ENCODE measurements at regions not wholly inside any gene's neighbourhood (a gene's known extent, or its start where the extent isn't known, plus 50 kb on each side); places are given as distances from the start of the nearest gene placed in this dataset.
"Not testable (repeated sequence)": the region's sequence is repeated elsewhere in the genome, so short reads cannot be mapped to it uniquely, and the experiment has no call there.

GRCh38 chr16:35585411-35585810 lies 2126.0 kb downstream of the TP53TG3F start:
- no peaks in the 10 kb centered on the region for H3K4me1 Mint-ChIP-seq

DNA sequence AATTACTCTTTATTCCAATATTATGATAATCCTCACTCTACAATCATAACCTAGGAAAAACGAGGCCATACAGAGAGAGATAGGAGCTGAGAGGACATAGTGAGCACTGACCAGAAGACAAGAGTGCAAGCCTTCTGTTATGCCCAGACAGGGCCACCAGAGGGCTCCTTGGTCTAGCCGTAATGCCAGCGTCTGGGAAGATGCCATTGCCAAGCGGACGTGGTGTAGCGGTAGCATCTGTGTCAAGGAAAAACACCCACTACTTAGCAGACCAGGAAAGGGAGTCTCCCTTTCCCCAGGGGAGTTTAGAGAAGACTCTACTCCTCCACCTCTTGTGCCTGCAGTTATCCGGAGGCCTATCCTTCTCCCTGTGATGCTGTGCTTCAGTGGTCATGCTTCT lies 2131.5 kb downstream of the TP53TG3F start:
- not testable (repeated sequence) for H3K4me3 Mint-ChIP-seq, H3K4me1 Mint-ChIP-seq, H3K36me3 Mint-ChIP-seq, H3K27me3 Mint-ChIP-seq, H3K27ac Mint-ChIP-seq
- H3K9me3 Mint-ChIP-seq: peaks cover 2 to 10% (median 2%) of the 10 kb centered on the region in 3 donors

More at GRCh38 chr16:35585411-35585810, 2126.0 kb downstream of the TP53TG3F start:
- no peaks in the 10 kb centered on the region for H3K36me3 Mint-ChIP-seq
- H3K27me3 Mint-ChIP-seq: no peaks in the 10 kb centered on the region
- H3K9me3 Mint-ChIP-seq: peaks cover 4 to 13% (median 5%) of the 10 kb centered on the region in 3 donors
- no peak overlapping the region for H3K4me3 Mint-ChIP-seq
- H3K27ac Mint-ChIP-seq: no peak overlapping the region

DNA sequence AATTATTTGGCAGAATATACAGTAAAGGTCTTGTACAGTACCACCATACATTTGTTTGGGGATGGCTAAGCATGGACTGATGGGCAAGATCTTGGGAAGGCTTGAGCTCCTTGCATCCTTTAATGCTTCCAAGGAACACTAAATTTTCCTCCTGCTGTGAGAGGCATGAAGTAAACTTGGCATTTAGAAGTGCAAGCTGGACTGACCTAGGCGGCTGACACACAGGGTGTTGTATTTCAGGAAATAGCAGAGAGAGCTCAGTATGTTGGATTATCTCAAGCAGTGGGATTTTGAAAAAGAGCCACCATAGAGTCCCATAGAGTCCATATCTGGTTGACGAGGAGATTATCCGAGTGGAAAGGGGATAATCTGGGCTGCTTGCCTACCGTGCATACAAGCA lies 2137.1 kb downstream of the TP53TG3F start:
- no peak overlapping the region for H3K27ac Mint-ChIP-seq
- no peak overlapping the region for H3K4me3 Mint-ChIP-seq
- H3K9me3 Mint-ChIP-seq: peaks cover 3 to 22% (median 12%) of the 10 kb centered on the region in 3 donors
- H3K4me1 Mint-ChIP-seq: peaks cover 0 to 1% (median under 1%) of the 10 kb centered on the region in 3 donors
- H3K36me3 Mint-ChIP-seq: peaks cover 2% of the 10 kb centered on the region
- H3K27me3 Mint-ChIP-seq: no peaks in the 10 kb centered on the region

GRCh38 chr16:35598696-35599332 lies 2139.4 kb downstream of the TP53TG3F start:
- H3K9me3 Mint-ChIP-seq: peaks cover 4 to 17% (median 11%) of the 10 kb centered on the region in 3 donors
- no peaks in the 10 kb centered on the region for H3K27me3 Mint-ChIP-seq
- peak overlapping the region in 1 of 4 donors; percentile 64 for H3K4me3 Mint-ChIP-seq
- H3K27ac Mint-ChIP-seq: no peak overlapping the region
- H3K36me3 Mint-ChIP-seq: peaks cover 2% of the 10 kb centered on the region
- H3K4me1 Mint-ChIP-seq: peaks cover 0 to 2% (median 1%) of the 10 kb centered on the region in 3 donors

DNA sequence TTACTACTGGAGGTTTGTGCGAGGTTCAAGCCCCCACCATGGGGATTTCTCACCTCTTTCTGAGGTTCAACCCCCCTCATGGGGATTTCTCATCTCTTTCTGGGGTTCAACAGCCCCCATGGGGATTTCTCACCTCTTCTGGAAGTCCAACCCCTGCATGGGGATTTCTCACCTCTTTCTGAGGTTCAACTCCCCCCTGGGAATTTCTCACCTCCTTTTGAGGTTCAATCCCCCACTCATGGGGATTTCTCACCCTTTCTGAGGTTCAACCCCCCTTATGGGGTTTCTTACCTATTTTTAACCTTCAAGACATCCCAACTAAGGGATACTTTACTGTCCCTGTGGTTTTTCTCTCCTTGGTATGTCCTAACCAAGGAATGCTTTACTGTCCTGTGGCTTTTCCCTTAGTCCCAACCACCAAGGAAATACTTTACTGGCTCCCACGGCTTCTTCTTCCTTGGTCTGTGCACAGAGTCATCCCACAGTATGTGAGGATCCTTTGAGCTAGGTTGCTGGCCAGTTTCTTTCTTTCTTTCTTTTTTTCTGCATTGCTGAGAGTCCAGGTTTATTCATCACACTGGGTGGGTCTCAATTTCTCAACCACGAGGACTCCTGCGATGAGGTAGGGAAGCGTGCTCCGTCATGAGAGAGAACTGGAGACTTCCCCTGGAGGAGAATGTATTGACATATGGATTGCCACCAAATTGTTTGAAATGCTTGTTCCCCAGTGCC lies 2140.2 kb downstream of the TP53TG3F start:
- peaks cover 0 to 2% (median 1%) of the 10 kb centered on the region in 3 donors for H3K4me1 Mint-ChIP-seq
- no peak overlapping the region for H3K4me3 Mint-ChIP-seq
- peaks cover 2% of the 10 kb centered on the region for H3K36me3 Mint-ChIP-seq
- peaks cover 5 to 20% (median 11%) of the 10 kb centered on the region in 3 donors for H3K9me3 Mint-ChIP-seq
- H3K27ac Mint-ChIP-seq: no peak overlapping the region
- H3K27me3 Mint-ChIP-seq: no peaks in the 10 kb centered on the region

DNA sequence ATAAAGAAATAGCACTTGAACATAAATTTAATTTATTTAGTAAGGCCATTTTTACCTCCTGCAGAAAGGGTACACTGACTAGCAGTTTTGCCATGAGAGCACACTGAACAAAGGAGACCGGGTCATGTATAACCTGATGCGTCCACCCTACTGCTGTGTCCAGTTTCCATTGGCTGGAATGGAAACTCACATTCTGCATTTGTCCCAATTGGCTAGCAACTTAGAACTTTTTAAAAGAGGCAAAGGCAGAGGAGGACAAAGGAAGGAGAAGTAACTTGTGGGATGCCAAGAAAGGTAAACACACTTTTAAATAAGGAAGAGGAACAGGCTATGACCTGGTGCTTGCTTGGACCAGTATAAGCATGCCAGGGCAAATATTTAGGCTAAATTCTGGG lies 2140.7 kb downstream of the TP53TG3F start:
- H3K4me3 Mint-ChIP-seq, H3K27ac Mint-ChIP-seq, H3K36me3 Mint-ChIP-seq, H3K4me1 Mint-ChIP-seq, H3K27me3 Mint-ChIP-seq: not testable (repeated sequence)
- H3K9me3 Mint-ChIP-seq: peaks cover 5 to 21% (median 11%) of the 10 kb centered on the region in 3 donors

- Mint-ChIP-seq H3K27ac (no peak overlapping the region), H3K36me3 (peaks cover 2% of the 10 kb centered on the region), H3K27me3 (no peaks in the 10 kb centered on the region), H3K9me3 (peaks cover 5 to 18% (median 11%) of the 10 kb centered on the region in 3 donors), H3K4me3 (no peak overlapping the region), H3K4me1 (peaks cover 0 to 2% (median 1%) of the 10 kb centered on the region in 3 donors)
These were observed 2142.7 kb downstream of the TP53TG3F start for GRCh38 chr16:35602116-35602515.

- H3K27ac Mint-ChIP-seq, H3K27me3 Mint-ChIP-seq, H3K36me3 Mint-ChIP-seq, H3K4me3 Mint-ChIP-seq, H3K4me1 Mint-ChIP-seq: not testable (repeated sequence)
- H3K9me3 Mint-ChIP-seq: peaks cover 4 to 14% (median 6%) of the 10 kb centered on the region in 3 donors
These were observed 2144.0 kb downstream of the TP53TG3F start for GRCh38 chr16:35603371-35603770.

DNA sequence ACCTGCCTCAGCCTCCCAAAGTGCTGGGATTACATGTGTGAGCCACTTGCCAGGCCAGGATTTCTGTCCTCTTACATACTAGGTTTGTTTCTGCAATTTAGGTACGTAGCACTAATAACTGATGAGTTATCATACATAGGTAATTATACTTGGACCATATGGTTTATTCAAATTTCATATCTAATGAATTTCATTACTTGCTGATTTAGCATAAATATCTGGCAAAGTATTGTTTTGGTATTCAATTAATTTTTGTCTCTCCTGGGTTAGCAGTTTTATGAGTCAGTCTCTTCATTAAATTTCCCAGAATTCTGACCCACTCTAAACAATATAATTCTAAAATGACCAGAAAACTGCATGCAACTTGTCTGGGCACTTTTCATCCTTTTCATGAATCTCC lies 2146.5 kb downstream of the TP53TG3F start:
- H3K27ac Mint-ChIP-seq: no peak overlapping the region
- H3K27me3 Mint-ChIP-seq: no peaks in the 10 kb centered on the region
- H3K4me1 Mint-ChIP-seq: peaks cover 0 to 2% (median 0%) of the 10 kb centered on the region in 3 donors
- no peak overlapping the region for H3K4me3 Mint-ChIP-seq
- H3K36me3 Mint-ChIP-seq: no peaks in the 10 kb centered on the region
- peaks cover 4 to 6% (median 4%) of the 10 kb centered on the region in 3 donors for H3K9me3 Mint-ChIP-seq

DNA sequence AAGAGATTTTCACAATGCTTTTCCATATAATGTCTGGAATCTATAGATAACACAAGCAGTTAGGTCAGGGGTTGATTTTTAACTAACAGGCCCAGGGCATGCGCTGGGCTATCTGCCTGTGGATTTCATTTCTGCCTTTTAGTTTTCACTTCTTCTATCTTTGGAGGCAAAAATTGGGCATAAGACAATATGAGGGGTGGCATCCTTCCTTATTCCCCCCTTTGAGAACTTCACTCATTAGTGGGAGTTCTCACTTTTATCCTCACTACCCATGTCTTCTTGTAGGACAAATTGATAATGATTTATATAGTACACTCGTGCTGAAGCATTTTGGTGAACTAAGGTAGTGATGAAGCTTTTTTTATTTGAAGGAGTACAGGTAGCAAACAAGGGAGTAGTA lies 2155.5 kb downstream of the TP53TG3F start:
- peak overlapping the region in 1 of 3 donors; percentile 27 for H3K27ac Mint-ChIP-seq
- not testable (repeated sequence) for H3K4me1 Mint-ChIP-seq, H3K27me3 Mint-ChIP-seq, H3K36me3 Mint-ChIP-seq, H3K4me3 Mint-ChIP-seq
- H3K9me3 Mint-ChIP-seq: peaks cover 4 to 29% (median 6%) of the 10 kb centered on the region in 3 donors

DNA sequence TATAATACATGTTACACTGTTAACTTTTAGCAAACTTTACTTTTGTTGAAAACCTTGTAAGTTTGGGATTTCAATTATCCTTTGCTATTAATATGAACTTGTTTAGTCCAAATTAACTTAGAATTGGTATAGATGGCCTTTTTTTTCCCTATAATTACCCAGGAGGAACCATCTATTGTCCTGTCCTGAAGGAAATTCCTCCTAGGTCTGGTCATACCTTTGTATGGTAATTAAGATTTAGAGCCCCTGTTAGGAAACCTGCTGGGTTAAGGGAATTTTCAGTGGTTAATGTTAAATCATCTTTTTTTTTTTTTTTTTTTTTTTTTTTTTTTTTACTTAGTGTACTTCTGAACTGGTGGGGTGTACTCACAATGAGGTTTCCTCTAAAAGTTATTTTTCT lies 2159.8 kb downstream of the TP53TG3F start:
- not testable (repeated sequence) for H3K4me1 Mint-ChIP-seq, H3K4me3 Mint-ChIP-seq, H3K36me3 Mint-ChIP-seq, H3K27me3 Mint-ChIP-seq, H3K27ac Mint-ChIP-seq
- H3K9me3 Mint-ChIP-seq: peaks cover 4 to 32% (median 12%) of the 10 kb centered on the region in 3 donors

- Mint-ChIP-seq H3K27ac (no peak overlapping the region), H3K4me3 (no peak overlapping the region), H3K36me3 (no peaks in the 10 kb centered on the region), H3K9me3 (peaks cover 0 to 14% (median 0%) of the 10 kb centered on the region in 3 donors), H3K4me1 (no peaks in the 10 kb centered on the region), H3K27me3 (no peaks in the 10 kb centered on the region)
These were observed 2166.6 kb downstream of the TP53TG3F start for GRCh38 chr16:35626041-35626440.

- Mint-ChIP-seq H3K27ac (no peak overlapping the region), H3K36me3 (no peaks in the 10 kb centered on the region), H3K4me1 (no peaks in the 10 kb centered on the region), H3K4me3 (no peak overlapping the region), H3K9me3 (peaks cover 0 to 14% (median 0%) of the 10 kb centered on the region in 3 donors), H3K27me3 (no peaks in the 10 kb centered on the region)
These were observed 2169.6 kb downstream of the TP53TG3F start for GRCh38 chr16:35628976-35629375.

DNA sequence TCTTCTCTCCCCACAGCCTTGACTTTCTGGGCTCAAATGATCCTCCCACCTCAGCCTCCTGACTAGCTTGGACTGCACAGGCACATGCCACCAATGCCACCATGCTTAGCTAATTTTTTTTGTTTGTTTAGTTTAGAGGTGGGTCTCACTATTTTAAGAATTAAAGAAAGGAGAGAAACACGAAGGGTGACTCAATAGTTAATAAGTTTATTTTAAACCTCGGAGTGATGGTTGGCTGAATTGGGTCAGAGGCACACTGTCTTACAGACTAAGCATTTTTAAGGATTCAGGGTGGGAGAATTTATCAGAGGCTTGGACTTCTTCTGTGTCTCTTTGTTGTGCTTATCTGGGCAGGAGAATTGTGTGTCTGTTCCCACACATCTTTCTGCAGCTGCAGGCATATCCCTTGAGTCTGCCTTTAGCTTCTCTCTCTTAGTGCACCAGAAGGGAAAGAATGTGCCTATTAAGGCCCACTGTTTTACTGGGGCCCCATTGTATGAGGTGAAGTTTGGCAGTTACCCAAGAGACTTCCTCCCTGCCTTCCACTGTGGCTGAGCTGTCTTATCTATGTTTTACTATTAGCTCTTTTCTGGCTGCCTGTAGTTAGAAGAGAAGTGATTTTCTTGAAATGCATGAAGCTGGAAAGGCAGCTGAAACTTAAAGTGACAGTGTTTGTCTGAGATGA lies 2172.0 kb downstream of the TP53TG3F start:
- Mint-ChIP-seq H3K9me3 (peaks cover 0 to 9% (median 0%) of the 10 kb centered on the region in 3 donors), H3K27ac (no peak overlapping the region), H3K36me3 (no peaks in the 10 kb centered on the region), H3K4me3 (peak overlapping the region in 1 of 4 donors; percentile 28), H3K27me3 (no peaks in the 10 kb centered on the region), H3K4me1 (no peaks in the 10 kb centered on the region)

- peaks cover 0 to 1% (median 0%) of the 10 kb centered on the region in 3 donors for H3K9me3 Mint-ChIP-seq
- H3K4me3 Mint-ChIP-seq: no peak overlapping the region
- H3K27me3 Mint-ChIP-seq: no peaks in the 10 kb centered on the region
- no peaks in the 10 kb centered on the region for H3K36me3 Mint-ChIP-seq
- peak overlapping the region in 1 of 3 donors; percentile 52 for H3K27ac Mint-ChIP-seq
- peaks cover 0 to 2% (median 0%) of the 10 kb centered on the region in 3 donors for H3K4me1 Mint-ChIP-seq
These were observed 2177.2 kb downstream of the TP53TG3F start for GRCh38 chr16:35636480-35637230.

All from IgD-negative memory B cell (primary cell).